B cell (primary cell): ENCODE measurements at regions not wholly inside any gene's neighbourhood (a gene's known extent, or its start where the extent isn't known, plus 50 kb on each side); places are given as distances from the start of the nearest gene placed in this dataset.
"Not testable (repeated sequence)": the region's sequence is repeated elsewhere in the genome, so short reads cannot be mapped to it uniquely, and the experiment has no call there.

Experiments used
- ATAC-seq: fragments of 200-7000 bp; cut with Tn5 transposase; one replicate; pipeline ENCODE4 v1.10.0; 2021; ENCODE audit warnings: low read depth, mild to moderate bottlenecking, moderate number of reproducible peaks, moderate library complexity
- CTCF ChIA-PET: fragments of 350-600 bp; sonication (Branson Sonifier 250); formaldehyde crosslinking; loops from one replicate; lab custom pipeline; 2021; ENCODE audit warnings: antibody characterized with exemption, inconsistent platforms; lab: Charles Lee
- POLR2A ChIA-PET: fragments of 350-600 bp; sonication (Branson Sonifier 250); formaldehyde crosslinking; loops from one replicate; lab custom pipeline; 2021; ENCODE audit warnings: antibody characterized with exemption; lab: Charles Lee
- DNase-seq: peaks from one replicate; pipeline ENCODE4 v3.0.0; 2013
- H2AFZ ChIP-seq: 2 replicates; pipeline ENCODE4 v1.6.1; 2012; ENCODE audit warnings: mild to moderate bottlenecking, low read depth, low read length; ENCODE audit not compliant: insufficient read depth, poor library complexity, severe bottlenecking
- H3K27ac ChIP-seq, 2 donors: 1 replicate in 1 of 2; 2 replicates in 1 of 2; pipeline ENCODE4 v1.5.1; 2012 to 2013; ENCODE audit warnings: low read length in 2 of 2, mild to moderate bottlenecking in 2 of 2, moderate library complexity in 1 of 2
- H3K27me3 ChIP-seq, 4 experiments: fragments of 200-600 bp in 1 of 4; sonication (generic) in 1 of 4; replicated peaks in 1 of 4; 1 replicate in 2 of 4; 2 replicates in 2 of 4; pipeline versions ENCODE4 v1.6.1 to v1.7.0; 2013 to 2016; ENCODE audit warnings: low read length in 3 of 4, mild to moderate bottlenecking in 2 of 4, mixed read lengths in 1 of 4, moderate library complexity in 1 of 4; ENCODE audit not compliant: insufficient read depth in 4 of 4, control insufficient read depth in 3 of 4; ENCODE audit errors: control extremely low read depth in 1 of 4
- H3K36me3 ChIP-seq, 2 experiments: replicated peaks in 1 of 2; 1 replicate in 1 of 2; 2 replicates in 1 of 2; pipeline versions ENCODE4 v1.6.1 to v1.7.1; 2013; ENCODE audit warnings: low read length in 1 of 2; ENCODE audit not compliant: insufficient read depth in 2 of 2, control insufficient read depth in 1 of 2; ENCODE audit errors: control extremely low read depth in 1 of 2, extremely low read depth in 1 of 2
- H3K4me1 ChIP-seq, 2 donors: fragments of 200-600 bp in 1 of 2; sonication (generic) in 1 of 2; 1 replicate in 1 of 2; 2 replicates in 1 of 2; pipeline versions ENCODE4 v1.5.1 to v1.6.1; 2013 to 2017; ENCODE audit warnings: low read length in 2 of 2; ENCODE audit not compliant: control insufficient read depth in 2 of 2, insufficient read depth in 2 of 2
- H3K4me2 ChIP-seq: replicated peaks from 2 replicates; pipeline ENCODE3; 2012; ENCODE audit warnings: mild to moderate bottlenecking, low read depth, low read length; ENCODE audit not compliant: poor library complexity, severe bottlenecking
- H3K4me3 ChIP-seq, 5 experiments: fragments of 200-600 bp in 1 of 5; sonication (generic) in 1 of 5; 1 replicate in 3 of 5; 2 replicates in 2 of 5; pipeline versions ENCODE4 v1.5.1 to v1.7.0; 2011 to 2016; ENCODE audit warnings: low read length in 4 of 5, mild to moderate bottlenecking in 4 of 5, low read depth in 2 of 5, control low read depth in 1 of 5, moderate library complexity in 1 of 5; ENCODE audit not compliant: insufficient read depth in 1 of 5; ENCODE audit errors: control extremely low read depth in 1 of 5, extremely low read depth in 1 of 5
- H3K79me2 ChIP-seq: fragments of 200-600 bp; sonication (generic); one replicate; pipeline ENCODE4 v1.6.0; 2016; ENCODE audit warnings: low read length; ENCODE audit not compliant: control insufficient read depth, insufficient read depth
- H3K9ac ChIP-seq: fragments of 200-600 bp; sonication (generic); 2 replicates; pipeline ENCODE4 v1.6.1; 2017; ENCODE audit warnings: mild to moderate bottlenecking, low read length, moderate library complexity
- H3K9me3 ChIP-seq, 3 donors: one replicate each; pipeline versions ENCODE4 v1.6.1 to v1.7.1; 2013; ENCODE audit warnings: low read length in 2 of 3; ENCODE audit not compliant: control insufficient read depth in 2 of 3, insufficient read depth in 1 of 3; ENCODE audit errors: control extremely low read depth in 1 of 3
- H4K20me1 ChIP-seq: 2 replicates; pipeline ENCODE4 v1.6.0; 2012; ENCODE audit warnings: mild to moderate bottlenecking, low read length; ENCODE audit not compliant: insufficient read depth, control insufficient read depth, poor library complexity, severe bottlenecking
- H3K27ac Mint-ChIP-seq: one replicate; pipeline ENCODE4 v1.8.0; 2021; ENCODE audit warnings: mixed read lengths
- H3K27me3 Mint-ChIP-seq: one replicate; pipeline ENCODE4 v1.8.0; 2021; ENCODE audit warnings: mixed read lengths
- H3K4me1 Mint-ChIP-seq: one replicate; pipeline ENCODE4 v1.8.0; 2021; ENCODE audit warnings: mixed read lengths
- H3K4me3 Mint-ChIP-seq: one replicate; pipeline ENCODE4 v1.8.0; 2021; ENCODE audit warnings: mixed read lengths
- H3K9me3 Mint-ChIP-seq: one replicate; pipeline ENCODE4 v1.8.0; 2022; ENCODE audit warnings: mixed read lengths; ENCODE audit not compliant: insufficient read depth
- CTCF ChIP-seq: fragments of 200-600 bp; IDR thresholded peaks from one replicate; pipeline ENCODE4 v1.8.0; 2022; ENCODE audit warnings: antibody characterized with exemption, mild to moderate bottlenecking
- EZH2 ChIP-seq: IDR thresholded peaks from 2 replicates; pipeline ENCODE4 v1.6.1; 2012; ENCODE audit warnings: borderline replicate concordance, low read depth, mild to moderate bottlenecking, moderate library complexity, low read length; ENCODE audit not compliant: insufficient read depth, poor library complexity, severe bottlenecking
- WGBS: methylation state at CpG from one replicate; pipeline ENCODE4 v1.1.5; 2013; ENCODE audit warnings: missing lambda C conversion rate; ENCODE audit not compliant: insufficient coverage; 5-methylcytosine and 5-hydroxymethylcytosine counted together
- intact Hi-C: fragments of 100-400 bp; cut with micrococcal nuclease; formaldehyde crosslinking; loops from one replicate; pipeline ENCODE4 v1.10.0; 2022

- intact Hi-C loops: no loop called here
- Histone ChIP-seq H3K27me3 (peaks cover 0 to 39% (median 5%) of the 10 kb centered on the region in 4 experiments), H3K36me3 (no peaks in the 10 kb centered on the region), H3K79me2 (no peaks in the 10 kb centered on the region), H2AFZ (no peak overlapping the region), H3K4me2 (no peak overlapping the region), H3K27ac (no peak overlapping the region), H3K4me1 (peaks cover 13 to 20% of the 10 kb centered on the region in 2 donors), H3K9ac (no peak overlapping the region), H3K9me3 (peaks cover 0 to 9% (median 0%) of the 10 kb centered on the region in 3 donors), H3K4me3 (no peak overlapping the region), H4K20me1 (no peaks in the 10 kb centered on the region)
- Mint-ChIP-seq H3K4me3 (no peak overlapping the region), H3K27me3 (peaks cover 42% of the 10 kb centered on the region), H3K4me1 (peaks cover 10% of the 10 kb centered on the region), H3K9me3 (no peaks in the 10 kb centered on the region), H3K27ac (no peak overlapping the region)
- TF ChIP-seq EZH2: no peak
- no peak for TF ChIP-seq CTCF
- ATAC-seq: no peak
- WGBS: 83% methylated on average over 8 of the region's 12 CpGs
- POLR2A ChIA-PET: no interaction called here
- no peak for DNase-seq
- CTCF ChIA-PET: no interaction called here
These were observed 272.9 kb downstream of the ADGRD1 start for GRCh38 chr12:131226345-131227265.

GRCh38 chr12:131227641-131228040, 273.9 kb downstream of the ADGRD1 start:
- CTCF ChIA-PET, H3K4me3 Mint-ChIP-seq: not testable (repeated sequence)
- WGBS: 96% methylated on average over 4 of the region's 22 CpGs

GRCh38 chr12:131229079-131229425, 275.3 kb downstream of the ADGRD1 start:
- H3K79me2 ChIP-seq, H3K4me1 Mint-ChIP-seq, H4K20me1 ChIP-seq, DNase-seq, H3K4me3 Mint-ChIP-seq, ATAC-seq, intact Hi-C loops, H3K27ac ChIP-seq, H3K9me3 Mint-ChIP-seq, H2AFZ ChIP-seq, H3K9ac ChIP-seq, H3K27ac Mint-ChIP-seq, H3K9me3 ChIP-seq, H3K4me2 ChIP-seq, H3K4me3 ChIP-seq, CTCF ChIA-PET, POLR2A ChIA-PET, H3K4me1 ChIP-seq, H3K36me3 ChIP-seq: not testable (repeated sequence)
- H3K27me3 Mint-ChIP-seq: peaks cover 31% of the 10 kb centered on the region
- no CpG with 5 or more reads among the region's 7 CpGs for WGBS
- peaks cover 0 to 19% (median 2%) of the 10 kb centered on the region in 4 experiments for H3K27me3 ChIP-seq

More at GRCh38 chr12:131227641-131228040, 273.9 kb downstream of the ADGRD1 start:
- H3K4me1 Mint-ChIP-seq, ATAC-seq, H2AFZ ChIP-seq, POLR2A ChIA-PET, DNase-seq, H3K4me2 ChIP-seq, intact Hi-C loops, H3K36me3 ChIP-seq, H4K20me1 ChIP-seq, H3K9me3 ChIP-seq, H3K27ac ChIP-seq, H3K9me3 Mint-ChIP-seq, H3K4me3 ChIP-seq, H3K79me2 ChIP-seq, H3K9ac ChIP-seq, H3K27ac Mint-ChIP-seq: not testable (repeated sequence)
- H3K4me1 ChIP-seq: peaks cover 4 to 10% of the 10 kb centered on the region in 2 donors
- peaks cover 40% of the 10 kb centered on the region for H3K27me3 Mint-ChIP-seq
- H3K27me3 ChIP-seq: peaks cover 0 to 29% (median 2%) of the 10 kb centered on the region in 4 experiments
